Activated T-cell treated with anti-CD3 and anti-CD28 coated beads, Interleukin-2, amount 50 U/mL, for 72 hours (primary cell): ENCODE measurements at regions not wholly inside any gene's neighbourhood (a gene's known extent, or its start where the extent isn't known, plus 50 kb on each side); places are given as distances from the start of the nearest gene placed in this dataset.
"Not testable (repeated sequence)": the region's sequence is repeated elsewhere in the genome, so short reads cannot be mapped to it uniquely, and the experiment has no call there.

ENCODE experiments used
- ATAC-seq, 2 donors: fragments of 150-1000 bp; cut with Tn5 transposase; replicated peaks in 1 of 2; 2 replicates each; pipeline ENCODE4 v1.10.0; 2021; ENCODE audit warnings: moderate library complexity in 2 of 2, mild to moderate bottlenecking in 1 of 2
- DNase-seq, 2 donors: peaks; one replicate each; pipeline ENCODE4 v3.0.0; 2021 to 2022; ENCODE audit warnings: mixed read lengths in 1 of 2
- H3K27ac Mint-ChIP-seq: one replicate; pipeline ENCODE4 v1.8.0; 2022; ENCODE audit warnings: mild to moderate bottlenecking, moderate library complexity, mixed read lengths
- H3K27me3 Mint-ChIP-seq: one replicate; pipeline ENCODE4 v1.8.0; 2022; ENCODE audit warnings: low read depth, mixed read lengths
- H3K36me3 Mint-ChIP-seq, 2 donors: one replicate each; pipeline ENCODE4 v1.8.0; 2022; ENCODE audit warnings: mixed read lengths in 2 of 2, mild to moderate bottlenecking in 1 of 2; ENCODE audit not compliant: insufficient read depth in 2 of 2
- H3K4me1 Mint-ChIP-seq: one replicate; pipeline ENCODE4 v1.8.0; 2022; ENCODE audit warnings: low read depth, mixed read lengths
- H3K4me3 Mint-ChIP-seq, 2 donors: one replicate each; pipeline ENCODE4 v1.8.0; 2022; ENCODE audit warnings: mild to moderate bottlenecking in 2 of 2, mixed read lengths in 2 of 2, moderate library complexity in 2 of 2
- H3K9me3 Mint-ChIP-seq, 2 donors: one replicate each; pipeline ENCODE4 v1.8.0; 2022; ENCODE audit warnings: mixed read lengths in 2 of 2

GRCh38 chr6:156686301-156686994, 90.7 kb upstream of the ARID1B start:
- peak overlapping the region; percentile 87 for H3K27ac Mint-ChIP-seq
- no peaks in the 10 kb centered on the region for H3K27me3 Mint-ChIP-seq
- peak overlapping the region; percentile 82 to 91 for H3K4me3 Mint-ChIP-seq
- peaks cover 40% of the 10 kb centered on the region for H3K4me1 Mint-ChIP-seq
- H3K36me3 Mint-ChIP-seq: no peaks in the 10 kb centered on the region
- peak; percentile 27 to 42 for DNase-seq
- no peaks in the 10 kb centered on the region for H3K9me3 Mint-ChIP-seq
- peak; percentile 20 to 38 for ATAC-seq

GRCh38 chr6:156685823-156686222, 91.4 kb upstream of the ARID1B start:
- no peaks in the 10 kb centered on the region for H3K36me3 Mint-ChIP-seq
- peak overlapping the region; percentile 87 for H3K27ac Mint-ChIP-seq
- no peak for ATAC-seq
- no peak for DNase-seq
- peak overlapping the region; percentile 82 to 91 for H3K4me3 Mint-ChIP-seq
- H3K27me3 Mint-ChIP-seq: no peaks in the 10 kb centered on the region
- H3K9me3 Mint-ChIP-seq: no peaks in the 10 kb centered on the region
- peaks cover 34% of the 10 kb centered on the region for H3K4me1 Mint-ChIP-seq

GRCh38 chr6:156683821-156684220, 93.4 kb upstream of the ARID1B start:
- H3K4me3 Mint-ChIP-seq: no peak overlapping the region
- H3K36me3 Mint-ChIP-seq: peaks cover 0 to 2% of the 10 kb centered on the region in 2 donors
- DNase-seq: no peak
- ATAC-seq: no peak
- H3K9me3 Mint-ChIP-seq: no peaks in the 10 kb centered on the region
- H3K27me3 Mint-ChIP-seq: no peaks in the 10 kb centered on the region
- H3K4me1 Mint-ChIP-seq: peaks cover 25% of the 10 kb centered on the region
- no peak overlapping the region for H3K27ac Mint-ChIP-seq

- peaks cover 5 to 8% of the 10 kb centered on the region in 2 donors for H3K36me3 Mint-ChIP-seq
- no peak for ATAC-seq
- H3K27me3 Mint-ChIP-seq: no peaks in the 10 kb centered on the region
- peaks cover 2 to 12% of the 10 kb centered on the region in 2 donors for H3K9me3 Mint-ChIP-seq
- no peaks in the 10 kb centered on the region for H3K4me1 Mint-ChIP-seq
- no peak overlapping the region for H3K4me3 Mint-ChIP-seq
- H3K27ac Mint-ChIP-seq: no peak overlapping the region
- no peak for DNase-seq
These were observed 100.5 kb upstream of the ARID1B start for GRCh38 chr6:156676721-156677120.

- H3K4me1 Mint-ChIP-seq: no peaks in the 10 kb centered on the region
- H3K36me3 Mint-ChIP-seq: peaks cover 4 to 8% of the 10 kb centered on the region in 2 donors
- H3K27ac Mint-ChIP-seq: no peak overlapping the region
- ATAC-seq (no peak), DNase-seq (no peak)
- peaks cover 2 to 12% of the 10 kb centered on the region in 2 donors for H3K9me3 Mint-ChIP-seq
- H3K4me3 Mint-ChIP-seq: no peak overlapping the region
- H3K27me3 Mint-ChIP-seq: no peaks in the 10 kb centered on the region
These were observed 103.0 kb upstream of the ARID1B start for GRCh38 chr6:156674197-156674596.

- peaks cover 4 to 12% of the 10 kb centered on the region in 2 donors for H3K9me3 Mint-ChIP-seq
- H3K27me3 Mint-ChIP-seq, H3K36me3 Mint-ChIP-seq, H3K4me1 Mint-ChIP-seq, ATAC-seq, H3K4me3 Mint-ChIP-seq, DNase-seq, H3K27ac Mint-ChIP-seq: not testable (repeated sequence)
These were observed 107.1 kb upstream of the ARID1B start for GRCh38 chr6:156670097-156670496.

GRCh38 chr6:156662025-156662445, 115.1 kb upstream of the ARID1B start:
- no peak overlapping the region for H3K27ac Mint-ChIP-seq
- H3K4me1 Mint-ChIP-seq: peaks cover 20% of the 10 kb centered on the region
- peak in 1 of 2 donors; percentile 5 for DNase-seq
- H3K4me3 Mint-ChIP-seq: no peak overlapping the region
- peaks cover 12% of the 10 kb centered on the region for H3K27me3 Mint-ChIP-seq
- no peaks in the 10 kb centered on the region for H3K36me3 Mint-ChIP-seq
- ATAC-seq: no peak
- H3K9me3 Mint-ChIP-seq: peaks cover 0 to 2% of the 10 kb centered on the region in 2 donors

GRCh38 chr6:156660389-156660788, 116.8 kb upstream of the ARID1B start:
- H3K9me3 Mint-ChIP-seq: no peaks in the 10 kb centered on the region
- peaks cover 20% of the 10 kb centered on the region for H3K4me1 Mint-ChIP-seq
- peak overlapping the region; percentile 68 for H3K27ac Mint-ChIP-seq

GRCh38 chr6:156659822-156660198, 117.4 kb upstream of the ARID1B start:
- DNase-seq: no peak
- Mint-ChIP-seq H3K27me3 (peaks cover 9% of the 10 kb centered on the region), H3K9me3 (no peaks in the 10 kb centered on the region), H3K4me3 (peak overlapping the region; percentile 13 to 16), H3K4me1 (peaks cover 20% of the 10 kb centered on the region), H3K27ac (peak overlapping the region; percentile 10), H3K36me3 (no peaks in the 10 kb centered on the region)
- ATAC-seq: no peak

More at GRCh38 chr6:156660389-156660788, 116.8 kb upstream of the ARID1B start:
- Mint-ChIP-seq H3K27me3 (peaks cover 12% of the 10 kb centered on the region), H3K4me3 (peak overlapping the region in 1 of 2 donors; percentile 51), H3K36me3 (no peaks in the 10 kb centered on the region)
- no peak for ATAC-seq
- no peak for DNase-seq

- peaks cover 3% of the 10 kb centered on the region for H3K27me3 Mint-ChIP-seq
- no peaks in the 10 kb centered on the region for H3K9me3 Mint-ChIP-seq
- H3K36me3 Mint-ChIP-seq: no peaks in the 10 kb centered on the region
- peak overlapping the region; percentile 13 to 24 for H3K4me3 Mint-ChIP-seq
- DNase-seq (no peak), ATAC-seq (no peak)
- peak overlapping the region; percentile 10 for H3K27ac Mint-ChIP-seq
- H3K4me1 Mint-ChIP-seq: peaks cover 20% of the 10 kb centered on the region
These were observed 118.0 kb upstream of the ARID1B start for GRCh38 chr6:156658966-156659821.

- no peaks in the 10 kb centered on the region for H3K27me3 Mint-ChIP-seq
- no peak overlapping the region for H3K4me3 Mint-ChIP-seq
- peak overlapping the region; percentile 27 for H3K27ac Mint-ChIP-seq
- ATAC-seq (no peak), DNase-seq (no peak)
- H3K4me1 Mint-ChIP-seq: peaks cover 20% of the 10 kb centered on the region
- no peaks in the 10 kb centered on the region for H3K36me3 Mint-ChIP-seq
- no peaks in the 10 kb centered on the region for H3K9me3 Mint-ChIP-seq
These were observed 118.8 kb upstream of the ARID1B start for GRCh38 chr6:156658186-156658965.

GRCh38 chr6:156657296-156657695, 119.9 kb upstream of the ARID1B start:
- H3K36me3 Mint-ChIP-seq: no peaks in the 10 kb centered on the region
- H3K4me1 Mint-ChIP-seq: peaks cover 20% of the 10 kb centered on the region
- no peaks in the 10 kb centered on the region for H3K27me3 Mint-ChIP-seq
- DNase-seq (no peak), ATAC-seq (no peak)
- peaks cover 0 to 4% of the 10 kb centered on the region in 2 donors for H3K9me3 Mint-ChIP-seq
- no peak overlapping the region for H3K4me3 Mint-ChIP-seq
- no peak overlapping the region for H3K27ac Mint-ChIP-seq
